Left renal pelvis (tissue), 4 donors: ENCODE measurements at regions not wholly inside any gene's neighbourhood (a gene's known extent, or its start where the extent isn't known, plus 50 kb on each side); places are given as distances from the start of the nearest gene placed in this dataset.

Experiments used
- DNase-seq, 4 donors: peaks; one replicate each; pipeline ENCODE4 v3.0.0-alpha.2; 2013; ENCODE audit warnings: low read depth in 4 of 4, low spot score in 3 of 4

- DNase-seq = no peak
Measured at GRCh38 chr4:127048376-127049044, 584.2 kb upstream of the INTU start.

GRCh38 chr4:127049526-127049925 is 583.2 kb upstream of the INTU start:
- no peak for DNase-seq

GRCh38 chr4:127052742-127053141 is 580.0 kb upstream of the INTU start:
- DNase-seq = no peak

GRCh38 chr4:127055357-127055756 is 577.4 kb upstream of the INTU start:
- DNase-seq = no peak

- no peak for DNase-seq
Measured at GRCh38 chr4:127069675-127070074, 563.1 kb upstream of the INTU start.

GRCh38 chr4:127071443-127071842 is 561.3 kb upstream of the INTU start:
- DNase-seq = no peak

GRCh38 chr4:127080141-127080540 is 552.6 kb upstream of the INTU start:
- no peak for DNase-seq

- DNase-seq = no peak
Measured at GRCh38 chr4:127081041-127081440, 551.7 kb upstream of the INTU start.

- DNase-seq = no peak
Measured at GRCh38 chr4:127082986-127083385, 549.8 kb upstream of the INTU start.

GRCh38 chr4:127084666-127085065 is 548.1 kb upstream of the INTU start:
- DNase-seq = no peak

- DNase-seq = no peak
Measured at GRCh38 chr4:127097061-127097460, 535.7 kb upstream of the INTU start.

- no peak for DNase-seq
Measured at GRCh38 chr4:127102361-127102760, 530.4 kb upstream of the INTU start.

- DNase-seq = no peak
Measured at GRCh38 chr4:127103681-127104115, 529.1 kb upstream of the INTU start.

- no peak for DNase-seq
Measured at GRCh38 chr4:127113844-127114362, 518.9 kb upstream of the INTU start.

- DNase-seq = no peak
Measured at GRCh38 chr4:127118681-127119080, 514.1 kb upstream of the INTU start.

GRCh38 chr4:127120441-127121090 is 512.2 kb upstream of the INTU start:
- no peak for DNase-seq

- no peak for DNase-seq
Measured at GRCh38 chr4:127124919-127125318, 507.8 kb upstream of the INTU start.

GRCh38 chr4:127126718-127127117 is 506.0 kb upstream of the INTU start:
- DNase-seq = no peak

GRCh38 chr4:127131527-127131926 is 501.2 kb upstream of the INTU start:
- no peak for DNase-seq

GRCh38 chr4:127134490-127134889 is 498.3 kb upstream of the INTU start:
- no peak for DNase-seq

- no peak for DNase-seq
Measured at GRCh38 chr4:127138586-127138985, 494.2 kb upstream of the INTU start.

- DNase-seq = no peak
Measured at GRCh38 chr4:127139788-127140286, 492.9 kb upstream of the INTU start.
